Activated CD8-positive, alpha-beta T cell treated with anti-CD3 and anti-CD28 coated beads for 36 hours (primary cell): ENCODE measurements at regions not wholly inside any gene's neighbourhood (a gene's known extent, or its start where the extent isn't known, plus 50 kb on each side); places are given as distances from the start of the nearest gene placed in this dataset.

Source experiments
- ATAC-seq: fragments of 200-7000 bp; cut with Tn5 transposase; one replicate; pipeline ENCODE4 v1.10.0; 2021; ENCODE audit warnings: mild to moderate bottlenecking, moderate library complexity
- CTCF ChIA-PET: fragments of 350-600 bp; sonication (Branson Sonifier 250); formaldehyde crosslinking; loops from one replicate; lab custom pipeline; 2021; ENCODE audit warnings: antibody characterized with exemption; lab: Charles Lee
- POLR2A ChIA-PET: fragments of 350-600 bp; sonication (Branson Sonifier 250); formaldehyde crosslinking; loops from one replicate; lab custom pipeline; 2021; ENCODE audit warnings: antibody characterized with exemption; lab: Charles Lee
- DNase-seq: peaks from one replicate; pipeline ENCODE4 v3.0.0-alpha.2; 2020
- H3K27ac Mint-ChIP-seq: one replicate; pipeline ENCODE4 v1.8.0; 2021; ENCODE audit warnings: mild to moderate bottlenecking, mixed read lengths
- H3K27me3 Mint-ChIP-seq: one replicate; pipeline ENCODE4 v1.8.0; 2021; ENCODE audit warnings: mixed read lengths
- H3K36me3 Mint-ChIP-seq: one replicate; pipeline ENCODE4 v1.8.0; 2021; ENCODE audit warnings: low read depth, mixed read lengths
- H3K4me1 Mint-ChIP-seq: one replicate; pipeline ENCODE4 v1.8.0; 2021; ENCODE audit warnings: low read depth, mixed read lengths
- H3K4me3 Mint-ChIP-seq: one replicate; pipeline ENCODE4 v1.8.0; 2021; ENCODE audit warnings: mild to moderate bottlenecking, moderate library complexity, mixed read lengths
- H3K9me3 Mint-ChIP-seq: one replicate; pipeline ENCODE4 v1.8.0; 2021; ENCODE audit warnings: mixed read lengths
- CTCF ChIP-seq: fragments of 200-600 bp; IDR thresholded peaks from one replicate; pipeline ENCODE4 v1.8.0; 2022; ENCODE audit warnings: antibody characterized with exemption, mild to moderate bottlenecking
- intact Hi-C: fragments of 100-400 bp; cut with micrococcal nuclease; formaldehyde crosslinking; loops from one replicate; pipeline ENCODE4 v1.10.0; 2022

- POLR2A ChIA-PET: no interaction called here
- Mint-ChIP-seq H3K27ac (no peak overlapping the region), H3K27me3 (no peaks in the 10 kb centered on the region), H3K4me1 (no peaks in the 10 kb centered on the region), H3K36me3 (no peaks in the 10 kb centered on the region), H3K4me3 (no peak overlapping the region), H3K9me3 (no peaks in the 10 kb centered on the region)
- intact Hi-C loops: no loop called here
- CTCF ChIA-PET: no interaction called here
- DNase-seq (no peak), ATAC-seq (no peak)
- TF ChIP-seq CTCF: no peak
Measured at GRCh38 chrX:110568441-110568840, 209.8 kb downstream of the RTL9 start.

GRCh38 chrX:110569506-110569905, 210.9 kb downstream of the RTL9 start:
- TF ChIP-seq CTCF: no peak
- no peak overlapping the region for H3K27ac Mint-ChIP-seq
- no peaks in the 10 kb centered on the region for H3K27me3 Mint-ChIP-seq
- intact Hi-C loops: no loop called here
- no peak for DNase-seq
- ChIA-PET CTCF (no interaction called here), POLR2A (no interaction called here)
- H3K9me3 Mint-ChIP-seq: no peaks in the 10 kb centered on the region
- no peaks in the 10 kb centered on the region for H3K4me1 Mint-ChIP-seq
- no peaks in the 10 kb centered on the region for H3K36me3 Mint-ChIP-seq
- H3K4me3 Mint-ChIP-seq: no peak overlapping the region
- ATAC-seq: no peak

DNA sequence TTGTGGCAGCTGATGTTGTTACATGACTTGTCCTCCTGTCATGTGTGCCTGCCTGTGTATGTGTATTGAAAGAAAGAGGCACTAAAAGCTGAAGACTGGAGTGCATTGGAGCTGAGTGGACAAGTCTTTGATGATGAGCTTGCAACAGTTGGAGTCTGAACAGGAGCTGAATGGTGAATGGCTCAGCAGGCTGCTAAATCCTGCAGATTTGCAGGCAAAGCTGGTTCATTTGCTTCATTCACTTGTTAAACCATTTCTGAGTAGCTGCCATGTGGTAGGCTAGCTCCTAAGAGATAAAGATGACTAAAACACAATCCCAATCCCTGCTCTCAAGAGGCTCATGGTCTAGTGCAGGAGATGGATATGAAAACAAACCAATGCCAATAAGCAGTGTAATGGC, 217.3 kb downstream of the CHRDL1 start:
- Mint-ChIP-seq H3K4me1 (no peaks in the 10 kb centered on the region), H3K27ac (no peak overlapping the region), H3K9me3 (peaks cover 3% of the 10 kb centered on the region), H3K4me3 (no peak overlapping the region), H3K36me3 (no peaks in the 10 kb centered on the region), H3K27me3 (peaks cover 1% of the 10 kb centered on the region)
- TF ChIP-seq CTCF: no peak
- intact Hi-C loops: no loop called here
- ChIA-PET POLR2A (no interaction called here), CTCF (no interaction called here)
- ATAC-seq (no peak), DNase-seq (no peak)

DNA sequence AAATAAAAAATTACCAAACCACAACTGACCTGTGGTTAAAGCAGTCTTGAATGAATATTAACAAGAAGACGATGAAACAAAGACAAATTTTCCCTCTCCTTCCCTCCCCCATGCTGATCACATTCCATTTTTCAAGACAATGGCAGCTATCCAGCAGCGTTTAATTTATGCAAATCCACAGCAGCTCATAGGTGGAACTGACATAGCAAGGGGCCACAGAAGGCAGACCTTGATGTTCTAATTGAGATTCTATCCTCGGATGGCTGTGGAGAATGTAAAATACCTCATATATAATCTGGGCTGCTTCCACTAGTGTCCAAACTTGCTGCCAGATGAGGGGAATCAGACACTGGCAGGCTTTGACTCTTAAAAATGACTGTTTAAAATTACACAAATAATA, 211.5 kb downstream of the CHRDL1 start:
- no peaks in the 10 kb centered on the region for H3K4me1 Mint-ChIP-seq
- no peak for ATAC-seq
- H3K27me3 Mint-ChIP-seq: peaks cover 3% of the 10 kb centered on the region
- POLR2A ChIA-PET: no interaction called here
- DNase-seq: no peak
- intact Hi-C loops: no loop called here
- no peak overlapping the region for H3K27ac Mint-ChIP-seq
- H3K9me3 Mint-ChIP-seq: peaks cover 3% of the 10 kb centered on the region
- no peaks in the 10 kb centered on the region for H3K36me3 Mint-ChIP-seq
- TF ChIP-seq CTCF: no peak
- CTCF ChIA-PET: no interaction called here
- H3K4me3 Mint-ChIP-seq: no peak overlapping the region

DNA sequence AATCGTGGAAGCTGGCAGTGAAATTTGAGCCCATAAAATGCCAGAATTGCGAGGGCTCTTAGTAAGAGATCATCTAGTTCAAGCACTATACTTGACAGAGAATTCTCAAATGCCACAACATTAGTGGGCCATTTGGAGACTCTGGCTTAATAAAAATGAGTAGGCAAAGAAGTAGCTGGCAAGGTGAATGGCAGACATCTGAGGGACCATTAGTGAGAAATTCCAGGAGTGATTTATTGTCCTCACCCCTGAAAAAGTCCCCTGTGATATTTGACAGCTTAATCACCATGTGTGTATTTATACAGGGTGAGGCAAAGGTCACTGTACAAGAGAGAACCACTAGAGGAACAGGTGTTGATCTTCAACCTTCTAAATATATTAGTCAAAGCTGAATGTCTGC, 207.5 kb downstream of the CHRDL1 start:
- ChIA-PET POLR2A (no interaction called here), CTCF (no interaction called here)
- H3K27me3 Mint-ChIP-seq: peaks cover 2% of the 10 kb centered on the region
- intact Hi-C loops: no loop called here
- ATAC-seq: no peak
- H3K9me3 Mint-ChIP-seq: no peaks in the 10 kb centered on the region
- H3K36me3 Mint-ChIP-seq: no peaks in the 10 kb centered on the region
- no peak overlapping the region for H3K27ac Mint-ChIP-seq
- DNase-seq: no peak
- H3K4me3 Mint-ChIP-seq: no peak overlapping the region
- TF ChIP-seq CTCF: no peak
- H3K4me1 Mint-ChIP-seq: no peaks in the 10 kb centered on the region
